ENCODE measurements at regions not wholly inside any gene's neighbourhood (a gene's known extent, or its start where the extent isn't known, plus 50 kb on each side); places are given as distances from the start of the nearest gene placed in this dataset.

DNA sequence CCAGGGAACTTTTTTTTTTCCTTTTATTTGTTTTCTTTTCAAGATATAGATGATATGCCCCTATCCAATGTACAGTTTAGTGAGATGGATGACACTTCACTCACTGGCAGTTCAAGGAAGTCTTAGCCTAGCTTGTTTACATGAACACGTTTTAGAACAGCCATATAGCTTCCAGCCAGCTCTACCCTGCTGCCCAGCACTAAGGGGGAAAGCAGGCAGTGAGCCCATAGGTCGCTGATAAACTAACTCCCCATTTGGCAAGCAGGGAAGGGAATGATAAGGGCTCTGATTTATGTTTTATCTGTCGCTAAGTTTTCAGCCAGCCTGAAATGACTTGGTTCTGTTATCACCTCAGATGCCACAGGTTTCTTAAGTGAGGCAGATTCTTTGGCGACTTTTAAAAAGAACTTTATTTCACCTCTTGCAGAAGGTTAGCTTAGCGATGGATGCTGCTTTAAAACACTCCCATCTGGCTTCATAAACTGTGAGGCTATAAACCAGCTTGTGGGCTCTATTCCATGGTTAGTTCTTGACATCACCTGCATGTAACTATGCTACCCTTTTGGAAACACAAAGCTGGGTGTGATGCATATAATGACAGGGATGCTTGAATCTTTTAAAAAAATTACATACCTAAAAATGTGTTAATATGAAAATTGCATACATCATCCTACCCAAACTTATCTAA lies 348.4 kb downstream of the FBXO8 start:
- DNase-seq, result no peak
- POLR2A ChIA-PET, result no interaction called here
- Mint-ChIP-seq H3K4me3 (no peak overlapping the region), H3K27ac (no peak overlapping the region), H3K4me1 (no peaks in the 10 kb centered on the region), H3K27me3 (peaks cover 7% of the 10 kb centered on the region), H3K9me3 (ENCODE audit: low read depth) (no peaks in the 10 kb centered on the region), H3K36me3 (ENCODE audit: low read depth) (no peaks in the 10 kb centered on the region)
- ATAC-seq, result no peak
- CTCF ChIA-PET, result interaction anchor here (0.7 kb wide), 1 partner anchor 43 kb away, joined by 3 read pairs; no protein-coding TSS in a partner anchor
- intact Hi-C loops (cut with DNase I, micrococcal nuclease), result no loop called here

DNA sequence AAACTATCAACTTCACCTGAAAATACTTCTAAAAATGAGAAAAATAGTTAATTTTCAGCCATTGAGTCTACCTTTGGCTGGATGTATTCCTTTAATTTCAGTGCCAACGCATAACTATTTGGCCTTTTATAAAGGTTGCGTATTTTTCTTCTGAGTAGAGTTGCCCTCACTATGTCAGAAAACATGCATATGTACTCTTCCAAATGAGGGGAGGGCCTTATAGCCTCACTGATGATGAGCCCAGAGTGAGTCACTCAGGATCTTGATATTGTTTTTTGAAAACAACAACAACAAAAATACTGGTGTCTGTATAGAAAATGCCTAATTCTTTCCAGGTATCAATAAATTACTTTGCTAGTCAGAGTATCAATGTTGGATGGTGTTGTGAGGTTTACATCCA lies 349.3 kb downstream of the FBXO8 start:
- peaks cover 7% of the 10 kb centered on the region for H3K27me3 Mint-ChIP-seq
- POLR2A ChIA-PET, result no interaction called here
- intact Hi-C loops (cut with DNase I, micrococcal nuclease), result no loop called here
- ATAC-seq, result no peak
- H3K4me3 Mint-ChIP-seq, result no peak overlapping the region
- no peaks in the 10 kb centered on the region for H3K9me3 Mint-ChIP-seq (ENCODE audit: low read depth)
- CTCF ChIA-PET, result interaction anchor here (0.7 kb wide), 1 partner anchor 43 kb away, joined by 3 read pairs; no protein-coding TSS in a partner anchor
- H3K4me1 Mint-ChIP-seq, result no peaks in the 10 kb centered on the region
- DNase-seq, result no peak
- no peak overlapping the region for H3K27ac Mint-ChIP-seq
- H3K36me3 Mint-ChIP-seq (ENCODE audit: low read depth), result no peaks in the 10 kb centered on the region

DNA sequence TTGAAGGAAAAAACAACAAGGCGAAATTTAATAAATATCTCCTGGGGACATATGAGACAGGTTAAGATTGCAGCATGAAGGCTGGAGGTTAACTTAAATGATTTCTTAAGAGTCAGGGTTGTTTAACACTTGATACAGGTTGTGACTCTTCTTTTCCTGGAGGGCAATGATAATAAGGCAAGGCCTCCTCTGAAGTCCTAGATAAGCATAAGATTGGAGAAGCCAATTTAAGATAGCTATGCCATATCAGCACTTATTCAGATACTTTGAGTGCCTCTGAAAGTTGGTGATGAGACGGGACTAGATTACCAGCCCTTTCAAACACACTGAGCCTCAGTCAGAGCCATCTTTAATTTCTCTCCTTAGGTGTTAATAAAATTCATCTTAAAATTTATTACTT lies 350.8 kb downstream of the FBXO8 start:
- H3K4me3 Mint-ChIP-seq, result no peak overlapping the region
- ChIA-PET POLR2A (no interaction called here), CTCF (interaction anchor here (0.6 kb wide), 1 partner anchor 470 kb away, joined by 3 read pairs; no protein-coding TSS in a partner anchor)
- no peaks in the 10 kb centered on the region for H3K9me3 Mint-ChIP-seq (ENCODE audit: low read depth)
- H3K4me1 Mint-ChIP-seq, result no peaks in the 10 kb centered on the region
- DNase-seq, result no peak
- H3K27me3 Mint-ChIP-seq, result peaks cover 7% of the 10 kb centered on the region
- no peak for ATAC-seq
- intact Hi-C loops (cut with DNase I, micrococcal nuclease), result no loop called here
- no peak overlapping the region for H3K27ac Mint-ChIP-seq
- no peaks in the 10 kb centered on the region for H3K36me3 Mint-ChIP-seq (ENCODE audit: low read depth)

DNA sequence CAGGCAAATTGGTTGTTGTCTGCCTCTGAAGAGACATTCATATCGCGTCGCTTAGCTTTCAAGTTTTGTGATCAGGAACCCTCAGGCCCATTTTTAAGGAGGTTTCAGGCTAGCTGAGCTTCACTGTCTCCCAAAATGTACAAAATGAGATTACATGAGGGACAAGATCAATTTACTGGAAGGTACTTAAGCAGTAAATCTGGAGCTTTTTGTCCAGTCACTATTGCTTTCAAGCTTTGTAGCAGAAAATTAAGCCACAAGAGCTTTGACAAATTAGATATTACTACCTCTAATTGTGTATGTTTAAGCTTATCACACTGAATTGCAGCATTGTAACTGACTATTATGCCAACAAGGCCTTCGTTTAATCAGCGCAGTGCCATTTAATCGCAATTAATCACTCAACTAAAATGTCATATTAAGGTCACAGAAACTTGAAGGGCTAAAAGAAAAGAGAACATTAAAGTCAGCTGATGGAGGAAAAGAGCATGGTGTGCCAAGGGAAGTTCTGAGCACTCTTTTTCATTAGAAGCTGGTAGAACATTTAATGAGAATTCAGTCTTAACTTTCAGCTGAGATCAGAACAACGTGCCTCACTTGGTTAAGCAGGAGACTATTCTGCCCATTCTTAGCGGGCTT lies 353.0 kb downstream of the FBXO8 start:
- no peaks in the 10 kb centered on the region for H3K9me3 Mint-ChIP-seq (ENCODE audit: low read depth)
- POLR2A ChIA-PET, result no interaction called here
- ATAC-seq (no peak), DNase-seq (no peak)
- CTCF ChIA-PET, result interaction anchor here (1.4 kb wide), 1 partner anchor 24 kb away, joined by 4 read pairs; no protein-coding TSS in a partner anchor
- no peaks in the 10 kb centered on the region for H3K36me3 Mint-ChIP-seq (ENCODE audit: low read depth)
- no peaks in the 10 kb centered on the region for H3K4me1 Mint-ChIP-seq
- no peak overlapping the region for H3K27ac Mint-ChIP-seq
- intact Hi-C loops (cut with DNase I, micrococcal nuclease), result no loop called here
- no peak overlapping the region for H3K4me3 Mint-ChIP-seq
- peaks cover 3% of the 10 kb centered on the region for H3K27me3 Mint-ChIP-seq

DNA sequence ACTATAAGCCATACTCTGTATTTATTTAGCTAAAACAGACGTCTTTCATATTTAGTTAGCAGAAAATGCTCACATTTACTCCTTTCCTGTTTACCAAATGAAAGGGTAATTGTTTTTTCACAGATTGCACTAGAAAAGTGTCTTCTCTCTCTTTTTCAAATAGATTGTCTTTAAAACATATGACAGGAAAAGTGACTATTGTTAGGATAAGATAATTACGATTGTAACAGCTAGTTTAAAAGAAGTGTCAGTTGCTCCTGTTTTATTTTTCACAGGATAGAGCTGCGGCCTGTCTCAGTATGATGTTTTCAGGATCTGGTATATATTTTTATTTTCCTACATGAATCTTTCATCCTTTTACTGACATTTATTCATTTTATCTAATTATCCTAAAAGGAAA lies 353.5 kb downstream of the FBXO8 start:
- DNase-seq (no peak), ATAC-seq (no peak)
- H3K27ac Mint-ChIP-seq, result no peak overlapping the region
- POLR2A ChIA-PET, result no interaction called here
- H3K27me3 Mint-ChIP-seq, result peaks cover 3% of the 10 kb centered on the region
- no peaks in the 10 kb centered on the region for H3K36me3 Mint-ChIP-seq (ENCODE audit: low read depth)
- CTCF ChIA-PET, result interaction anchor here (1.4 kb wide), 1 partner anchor 24 kb away, joined by 4 read pairs; no protein-coding TSS in a partner anchor
- no peak overlapping the region for H3K4me3 Mint-ChIP-seq
- H3K4me1 Mint-ChIP-seq, result no peaks in the 10 kb centered on the region
- intact Hi-C loops (cut with DNase I, micrococcal nuclease), result no loop called here
- no peaks in the 10 kb centered on the region for H3K9me3 Mint-ChIP-seq (ENCODE audit: low read depth)

DNA sequence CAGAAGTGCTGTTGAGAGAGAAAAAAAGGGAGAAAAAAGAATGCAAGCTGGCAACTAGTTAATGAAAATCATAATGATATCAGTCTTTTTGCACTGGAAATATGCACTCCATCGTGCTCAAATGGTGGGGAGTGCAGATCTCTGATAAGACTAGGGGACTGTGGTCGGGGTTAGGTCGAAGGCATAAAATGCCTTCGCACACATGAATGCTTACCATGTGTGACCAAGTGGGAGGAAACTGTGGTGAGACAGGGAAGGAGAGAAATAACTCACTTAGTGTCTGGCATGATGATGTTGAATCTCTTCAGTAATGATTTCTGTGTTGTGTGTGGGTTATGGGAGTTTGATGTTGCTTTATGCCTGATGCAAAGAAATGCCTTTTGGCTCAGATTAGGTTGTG lies 358.9 kb downstream of the FBXO8 start:
- H3K36me3 Mint-ChIP-seq (ENCODE audit: low read depth), result no peaks in the 10 kb centered on the region
- CTCF ChIA-PET, result no interaction called here
- no peak overlapping the region for H3K4me3 Mint-ChIP-seq
- intact Hi-C loops (cut with DNase I, micrococcal nuclease), result no loop called here
- peak; percentile 9 for ATAC-seq
- POLR2A ChIA-PET, result no interaction called here
- H3K4me1 Mint-ChIP-seq, result no peaks in the 10 kb centered on the region
- H3K9me3 Mint-ChIP-seq (ENCODE audit: low read depth), result no peaks in the 10 kb centered on the region
- no peak for DNase-seq
- H3K27ac Mint-ChIP-seq, result no peak overlapping the region
- H3K27me3 Mint-ChIP-seq, result no peaks in the 10 kb centered on the region

DNA sequence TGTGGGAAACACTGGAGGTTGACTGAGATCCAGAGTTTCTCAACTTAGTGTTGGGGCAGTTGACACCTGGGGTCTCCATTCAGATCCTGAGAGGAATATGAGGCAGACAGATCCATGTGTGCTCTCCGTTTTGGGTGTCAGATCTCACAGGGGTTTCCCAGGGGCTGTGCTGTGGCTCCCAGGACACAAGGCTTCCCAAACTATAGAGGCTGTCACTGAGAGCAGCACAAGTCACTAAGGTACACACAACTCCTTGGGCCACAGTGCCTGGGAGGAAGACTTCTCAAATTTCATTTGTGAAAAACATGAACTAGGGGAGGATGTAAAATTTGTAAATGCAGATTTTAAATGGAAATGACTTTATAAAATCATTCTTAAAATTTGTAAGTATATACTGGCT lies 363.6 kb downstream of the FBXO8 start:
- no peaks in the 10 kb centered on the region for H3K27me3 Mint-ChIP-seq
- intact Hi-C loops (cut with DNase I, micrococcal nuclease), result no loop called here
- DNase-seq (no peak), ATAC-seq (no peak)
- H3K4me3 Mint-ChIP-seq, result no peak overlapping the region
- ChIA-PET CTCF (no interaction called here), POLR2A (no interaction called here)
- H3K4me1 Mint-ChIP-seq, result no peaks in the 10 kb centered on the region
- H3K27ac Mint-ChIP-seq, result no peak overlapping the region
- no peaks in the 10 kb centered on the region for H3K9me3 Mint-ChIP-seq (ENCODE audit: low read depth)
- no peaks in the 10 kb centered on the region for H3K36me3 Mint-ChIP-seq (ENCODE audit: low read depth)

DNA sequence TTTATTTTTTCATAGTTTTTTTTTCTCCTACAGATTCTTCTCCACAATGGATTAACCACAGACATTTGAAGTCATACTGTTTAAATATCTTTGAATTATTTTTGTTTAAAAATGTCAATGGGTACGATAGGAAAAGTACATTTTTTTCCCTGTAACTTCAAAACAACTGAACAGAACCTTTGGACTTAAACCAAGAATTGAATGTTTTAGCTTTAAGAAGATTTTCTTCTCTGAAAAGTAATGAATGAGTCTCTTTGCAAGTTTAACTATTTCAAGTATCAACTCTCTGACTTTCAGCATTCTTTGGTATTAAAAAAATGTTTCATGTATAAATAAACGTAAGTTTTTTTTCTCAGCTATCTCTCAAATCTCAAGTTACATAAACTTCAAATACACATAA lies 364.3 kb downstream of the FBXO8 start:
- Mint-ChIP-seq H3K9me3 (ENCODE audit: low read depth) (no peaks in the 10 kb centered on the region), H3K36me3 (ENCODE audit: low read depth) (no peaks in the 10 kb centered on the region), H3K4me1 (no peaks in the 10 kb centered on the region), H3K27me3 (no peaks in the 10 kb centered on the region), H3K4me3 (no peak overlapping the region), H3K27ac (no peak overlapping the region)
- intact Hi-C loops (cut with DNase I, micrococcal nuclease), result no loop called here
- ChIA-PET POLR2A (no interaction called here), CTCF (no interaction called here)
- ATAC-seq (no peak), DNase-seq (no peak)

DNA sequence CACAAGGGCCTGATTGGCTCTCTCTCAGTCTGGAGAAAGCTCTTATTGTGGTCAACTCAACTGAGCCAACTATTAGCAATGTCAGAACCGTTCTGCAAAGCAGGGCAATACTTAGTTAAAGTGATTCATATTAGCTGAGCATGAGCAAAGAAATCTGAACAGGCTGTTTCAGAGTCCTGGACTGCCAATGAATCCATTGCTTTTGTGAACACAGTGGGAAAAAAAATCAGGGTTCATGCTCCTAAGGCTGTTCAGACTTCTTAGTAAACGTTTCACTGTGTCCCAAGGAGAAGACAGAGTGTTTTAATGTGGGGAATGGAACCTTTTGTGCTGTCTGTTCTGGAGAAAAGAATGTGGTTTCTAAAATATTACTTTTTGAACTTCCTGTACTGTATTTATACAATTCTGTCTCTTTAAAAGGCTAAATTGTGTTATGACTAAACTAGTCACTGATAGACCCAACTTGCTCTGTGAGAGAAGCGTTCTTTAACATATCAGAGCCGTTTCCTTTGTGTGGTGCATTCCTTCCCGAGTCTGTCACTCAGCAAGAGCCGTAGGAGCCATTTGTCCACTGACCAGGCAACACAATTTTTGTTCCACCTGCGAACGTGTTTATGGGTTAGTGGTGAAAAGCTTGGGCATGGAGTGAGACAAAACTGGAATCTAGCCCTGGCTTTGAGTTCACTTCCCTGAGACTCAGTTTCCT lies 366.1 kb downstream of the FBXO8 start:
- H3K4me3 Mint-ChIP-seq, result no peak overlapping the region
- H3K4me1 Mint-ChIP-seq, result no peaks in the 10 kb centered on the region
- POLR2A ChIA-PET, result no interaction called here
- H3K27me3 Mint-ChIP-seq, result no peaks in the 10 kb centered on the region
- no peaks in the 10 kb centered on the region for H3K9me3 Mint-ChIP-seq (ENCODE audit: low read depth)
- intact Hi-C loops (cut with DNase I, micrococcal nuclease), result no loop called here
- H3K27ac Mint-ChIP-seq, result no peak overlapping the region
- H3K36me3 Mint-ChIP-seq (ENCODE audit: low read depth), result no peaks in the 10 kb centered on the region
- CTCF ChIA-PET, result interaction anchor here (0.7 kb wide), 1 partner anchor 11 kb away, joined by 3 read pairs; no protein-coding TSS in a partner anchor
- ATAC-seq (no peak), DNase-seq (no peak)

DNA sequence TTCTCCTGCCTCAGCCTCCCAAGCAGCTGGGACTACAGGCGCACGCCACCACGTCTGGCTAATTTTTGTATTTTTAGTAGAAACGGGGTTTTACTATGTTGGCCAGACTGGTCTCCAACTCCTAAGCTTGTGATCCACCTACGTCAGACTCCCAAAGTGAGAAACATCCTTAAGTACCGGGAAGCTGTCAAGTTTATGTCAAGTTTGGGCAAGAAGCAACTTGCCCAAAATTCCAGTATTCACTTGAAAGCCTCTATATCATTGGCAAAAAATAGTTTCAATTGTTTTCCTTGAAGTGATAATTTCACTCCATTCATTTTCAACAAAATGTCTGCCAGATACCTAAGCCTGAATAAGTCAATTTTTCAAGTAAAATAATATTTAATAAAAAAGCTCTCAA lies 370.0 kb downstream of the FBXO8 start:
- intact Hi-C loops (cut with DNase I, micrococcal nuclease), result no loop called here
- Mint-ChIP-seq H3K27me3 (no peaks in the 10 kb centered on the region), H3K4me3 (no peak overlapping the region), H3K27ac (no peak overlapping the region), H3K9me3 (ENCODE audit: low read depth) (no peaks in the 10 kb centered on the region), H3K36me3 (ENCODE audit: low read depth) (no peaks in the 10 kb centered on the region), H3K4me1 (no peaks in the 10 kb centered on the region)
- ATAC-seq, result no peak
- ChIA-PET CTCF (interaction anchor here (0.6 kb wide), 1 partner anchor 162 kb away, joined by 3 read pairs; no protein-coding TSS in a partner anchor), POLR2A (no interaction called here)
- DNase-seq, result no peak

DNA sequence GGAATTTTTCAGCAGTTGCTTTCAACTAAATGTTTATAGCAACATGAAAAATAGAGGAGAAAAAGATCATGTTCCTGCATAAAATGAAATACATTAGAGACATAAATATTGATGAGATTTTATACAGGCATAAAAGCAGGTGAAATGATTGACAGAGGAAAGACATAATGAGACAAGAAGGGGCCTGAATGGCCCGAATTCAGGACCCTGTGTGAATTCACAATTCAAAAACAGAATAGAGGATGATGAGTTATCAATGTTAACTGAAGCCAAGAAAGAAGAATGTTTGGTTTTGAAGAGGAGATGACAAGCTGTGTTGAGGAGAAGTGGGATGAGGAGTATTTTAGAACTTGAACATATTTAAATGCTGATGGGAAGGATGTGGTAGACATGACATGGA lies 371.1 kb downstream of the FBXO8 start:
- Mint-ChIP-seq H3K4me3 (no peak overlapping the region), H3K4me1 (no peaks in the 10 kb centered on the region), H3K9me3 (ENCODE audit: low read depth) (no peaks in the 10 kb centered on the region), H3K36me3 (ENCODE audit: low read depth) (no peaks in the 10 kb centered on the region), H3K27ac (no peak overlapping the region), H3K27me3 (no peaks in the 10 kb centered on the region)
- intact Hi-C loops (cut with DNase I, micrococcal nuclease), result no loop called here
- no peak for DNase-seq
- ChIA-PET CTCF (interaction anchor here (0.7 kb wide), 1 partner anchor 209 kb away, joined by 3 read pairs; no protein-coding TSS in a partner anchor), POLR2A (no interaction called here)
- ATAC-seq, result no peak

DNA sequence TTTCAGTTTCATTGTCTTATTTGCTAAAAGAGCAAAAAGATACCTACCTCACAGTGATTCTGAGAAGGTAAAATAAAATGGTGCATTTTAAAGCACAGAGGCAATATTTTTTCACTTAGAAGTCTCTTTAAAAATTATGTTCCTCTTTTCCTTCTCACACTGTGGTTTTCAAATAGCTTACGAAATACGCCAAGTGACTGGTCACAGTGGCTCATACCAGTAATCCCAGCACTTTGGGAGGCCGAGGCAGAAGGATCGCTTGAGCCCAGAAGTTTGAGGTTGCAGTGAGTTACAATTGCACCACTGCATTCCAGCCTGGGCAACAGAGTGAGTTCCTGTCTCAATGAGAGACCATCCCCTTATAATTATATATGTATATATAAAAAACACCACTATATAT lies 372.6 kb downstream of the FBXO8 start:
- POLR2A ChIA-PET, result no interaction called here
- no peak for ATAC-seq
- CTCF ChIA-PET, result no interaction called here
- H3K36me3 Mint-ChIP-seq (ENCODE audit: low read depth), result no peaks in the 10 kb centered on the region
- H3K9me3 Mint-ChIP-seq (ENCODE audit: low read depth), result no peaks in the 10 kb centered on the region
- intact Hi-C loops (cut with DNase I, micrococcal nuclease), result no loop called here
- no peak overlapping the region for H3K4me3 Mint-ChIP-seq
- no peaks in the 10 kb centered on the region for H3K27me3 Mint-ChIP-seq
- H3K4me1 Mint-ChIP-seq, result no peaks in the 10 kb centered on the region
- DNase-seq, result no peak
- no peak overlapping the region for H3K27ac Mint-ChIP-seq

Measured in activated CD4-positive, alpha-beta T cell treated with anti-CD3 and anti-CD28 coated beads for 36 hours (primary cell).